Epidermal melanocyte (primary cell): ENCODE measurements at regions not wholly inside any gene's neighbourhood (a gene's known extent, or its start where the extent isn't known, plus 50 kb on each side); places are given as distances from the start of the nearest gene placed in this dataset.

ENCODE experiments used
- DNase-seq: peaks from one replicate; pipeline ENCODE4 v3.0.0; 2011; ENCODE audit warnings: low spot score; ENCODE audit not compliant: insufficient read length

DNA sequence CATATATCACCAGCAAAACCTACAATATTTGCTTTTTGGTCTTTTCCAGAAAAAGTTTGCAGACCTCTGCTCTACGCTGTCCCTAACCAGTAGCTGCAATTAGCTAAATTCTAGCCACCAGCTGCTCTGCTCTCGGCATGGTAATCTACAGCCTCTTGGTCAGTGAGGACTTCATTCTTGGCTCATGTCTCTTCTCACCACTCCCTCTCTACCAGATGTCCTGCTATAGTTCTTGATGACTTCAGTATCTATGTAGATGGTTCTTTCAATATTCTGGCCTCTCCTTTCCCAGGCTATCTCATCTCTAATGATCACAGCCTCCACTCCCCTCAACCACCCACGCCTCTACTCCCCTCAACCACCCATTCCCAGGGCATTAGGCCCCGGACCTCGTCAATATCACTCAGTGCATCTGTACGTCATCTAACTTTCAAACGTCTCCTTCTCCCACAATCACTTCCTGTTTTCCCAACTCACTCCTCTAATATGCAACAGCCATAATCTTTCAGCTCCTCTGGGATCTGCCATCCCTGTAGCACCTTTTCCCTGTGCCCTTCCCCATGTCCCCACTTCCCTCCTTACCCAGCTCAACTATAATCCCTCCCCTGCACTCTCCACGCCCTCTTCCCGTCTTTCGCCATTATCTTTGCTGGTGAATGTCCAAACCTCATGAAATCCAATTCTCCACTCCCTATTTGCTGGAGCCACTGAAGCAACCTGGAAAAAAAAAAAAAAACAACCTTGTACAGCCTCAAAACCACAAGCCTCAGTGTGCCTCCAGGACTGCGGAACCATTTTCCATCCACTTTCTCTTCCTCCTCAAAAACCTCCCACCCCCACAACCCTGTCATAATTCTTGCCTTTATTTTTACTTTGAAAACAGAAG, 429.4 kb upstream of the PROK2 start:
- DNase-seq, result no peak

DNA sequence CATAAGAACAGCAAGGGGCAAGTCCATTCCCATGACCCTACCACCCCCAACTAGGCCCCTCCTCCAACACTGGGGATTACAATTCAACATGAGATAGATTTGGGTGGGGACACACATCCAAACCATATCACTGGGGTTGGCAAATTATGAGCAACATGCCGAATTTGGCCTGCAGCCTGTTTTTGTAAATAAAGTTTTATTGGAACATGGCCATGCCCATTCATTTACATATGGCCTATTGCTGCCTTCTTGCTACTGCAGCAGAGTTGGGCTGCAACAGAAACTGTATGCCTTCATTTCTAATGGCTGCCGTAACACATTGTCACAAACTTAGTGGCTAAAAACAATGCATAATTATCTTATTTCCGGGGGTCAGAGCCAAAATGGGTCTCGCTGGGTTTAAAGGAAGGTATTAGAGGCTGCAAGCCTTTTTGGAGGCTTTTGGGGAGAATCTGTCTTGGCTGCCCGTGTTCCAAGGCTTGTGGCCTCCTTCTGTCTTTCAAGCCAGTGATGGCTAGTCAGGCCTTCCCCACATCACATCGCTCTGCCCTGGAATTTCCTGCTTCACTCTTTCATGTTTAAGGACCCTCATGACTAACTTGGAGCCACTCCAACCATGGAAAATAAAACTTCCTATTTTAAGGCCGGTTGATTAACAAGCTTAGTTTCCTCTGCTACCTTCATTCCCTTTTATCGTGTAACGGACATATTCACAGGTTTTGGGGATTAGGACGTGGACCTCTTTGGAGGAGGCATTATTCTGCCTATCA, 428.5 kb upstream of the PROK2 start:
- no peak for DNase-seq

DNA sequence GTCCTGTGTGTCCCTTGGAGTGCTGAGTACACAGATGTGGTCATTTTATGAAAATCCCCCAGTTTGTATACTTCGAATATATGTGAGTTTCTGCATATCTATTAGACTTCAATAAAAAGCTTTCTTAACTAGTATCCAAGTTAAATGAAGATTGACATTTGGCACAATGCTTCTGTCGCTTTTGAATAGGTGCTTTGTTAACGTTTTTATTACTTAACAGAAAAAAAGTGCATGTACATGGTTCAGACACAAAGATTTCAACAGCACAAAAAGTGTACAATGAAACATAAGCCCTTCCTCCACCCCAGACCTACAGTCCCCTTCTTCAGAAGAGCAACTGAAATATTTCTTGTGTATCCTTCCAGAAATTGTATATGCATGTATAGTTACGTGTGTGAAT, 427.4 kb upstream of the PROK2 start:
- no peak for DNase-seq

DNA sequence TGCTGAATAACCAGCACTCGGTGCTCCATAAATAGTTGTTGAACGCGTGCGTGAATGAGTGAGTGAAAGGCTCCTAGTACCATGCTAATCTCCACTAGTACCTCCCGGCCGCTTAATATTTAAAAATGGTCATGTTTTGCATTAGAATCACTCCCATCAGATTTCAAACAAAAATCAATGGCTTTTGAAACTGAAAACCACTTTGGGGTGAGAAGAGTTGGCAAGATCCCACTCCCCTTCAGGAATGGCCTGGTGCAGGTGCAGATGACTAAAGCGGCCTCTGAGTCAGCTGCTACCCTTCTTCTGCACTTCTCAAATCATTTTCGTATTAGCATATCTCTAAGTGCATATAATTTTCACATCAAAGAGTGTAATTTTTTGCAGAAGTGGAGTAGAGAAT, 425.3 kb upstream of the PROK2 start:
- DNase-seq, result no peak

DNA sequence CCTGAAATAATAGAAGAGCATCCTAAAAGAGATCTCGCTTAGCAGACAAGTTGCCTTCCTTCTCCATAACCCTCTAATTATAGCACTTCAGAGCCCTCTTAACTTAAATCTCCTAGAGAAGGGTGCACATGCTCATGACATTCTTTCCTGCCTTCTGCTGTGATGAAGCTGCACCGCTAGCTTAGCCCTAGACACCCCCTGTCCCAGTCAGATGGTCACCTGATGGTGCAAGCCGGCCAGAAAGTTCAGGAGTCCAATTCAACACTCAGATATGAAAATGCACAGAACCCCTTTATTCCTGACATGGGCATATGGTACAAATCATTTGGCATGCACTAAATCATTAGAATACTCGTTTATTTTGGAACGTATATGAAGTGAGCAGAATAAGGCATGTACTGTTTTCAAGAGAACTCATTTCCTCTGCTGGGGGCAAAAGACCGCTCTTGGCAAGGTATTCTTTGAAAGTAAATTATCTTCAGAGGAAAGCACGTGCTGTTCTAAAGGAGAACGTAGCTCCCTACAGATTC, 420.4 kb upstream of the PROK2 start:
- no peak for DNase-seq

DNA sequence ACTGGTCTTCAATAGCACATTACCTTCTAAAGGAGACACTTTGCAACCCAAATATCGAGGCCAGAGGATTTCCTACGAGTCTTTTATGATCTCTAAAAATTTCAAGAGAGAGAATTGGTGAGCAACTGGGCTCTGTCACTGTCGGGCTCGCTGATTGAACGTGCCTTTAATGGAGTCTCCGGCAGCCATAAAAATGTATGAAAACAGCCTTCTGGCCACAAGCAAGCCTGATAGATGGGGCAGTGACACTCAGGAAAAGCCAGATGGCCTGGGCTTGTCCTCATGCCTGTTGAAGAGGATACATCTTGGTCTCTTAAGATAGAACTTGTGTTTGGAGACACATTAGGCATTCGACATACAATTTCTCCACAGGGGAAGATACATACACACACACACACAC, 419.5 kb upstream of the PROK2 start:
- DNase-seq, result no peak

- no peak for DNase-seq
These were observed 418.8 kb upstream of the PROK2 start for GRCh38 chr3:72203613-72204349.

DNA sequence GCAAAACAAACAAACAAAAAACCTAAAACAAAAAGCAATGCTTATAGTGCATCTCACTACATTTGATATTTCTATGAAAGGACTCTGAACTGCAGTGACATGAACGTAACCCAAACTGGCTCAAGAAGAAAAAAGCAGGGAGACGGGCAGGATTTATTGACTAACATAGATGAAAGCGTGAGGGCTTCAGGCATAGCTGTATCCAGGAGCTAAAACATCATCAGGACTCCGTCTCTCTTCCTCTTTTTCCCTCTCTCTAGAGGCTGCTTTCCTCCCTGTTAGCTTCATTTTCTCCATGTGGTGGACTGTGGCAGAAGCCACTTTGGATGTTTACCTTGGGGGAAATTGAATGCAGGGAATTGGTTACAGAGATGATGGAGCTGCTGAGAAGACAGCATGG, 418.2 kb upstream of the PROK2 start:
- no peak for DNase-seq

DNA sequence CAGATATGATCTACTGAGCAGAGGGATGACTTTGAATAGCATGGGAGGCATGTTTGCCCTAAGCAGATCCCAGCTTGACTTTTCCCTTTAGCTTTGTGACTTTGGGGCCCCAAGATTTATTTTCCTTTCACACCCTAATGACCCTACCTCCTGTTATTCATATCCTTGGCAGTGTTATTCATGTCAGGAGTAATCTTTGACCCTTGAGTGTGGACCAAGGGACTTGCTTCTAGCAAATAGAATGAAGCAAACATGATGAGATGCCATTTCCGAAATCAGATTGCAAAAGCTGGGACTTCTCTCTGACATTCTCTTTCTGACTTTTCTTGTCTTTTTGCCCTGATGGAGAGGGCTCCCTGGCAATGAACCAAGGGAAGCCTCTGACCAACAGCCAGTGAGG, 415.4 kb upstream of the PROK2 start:
- no peak for DNase-seq

DNA sequence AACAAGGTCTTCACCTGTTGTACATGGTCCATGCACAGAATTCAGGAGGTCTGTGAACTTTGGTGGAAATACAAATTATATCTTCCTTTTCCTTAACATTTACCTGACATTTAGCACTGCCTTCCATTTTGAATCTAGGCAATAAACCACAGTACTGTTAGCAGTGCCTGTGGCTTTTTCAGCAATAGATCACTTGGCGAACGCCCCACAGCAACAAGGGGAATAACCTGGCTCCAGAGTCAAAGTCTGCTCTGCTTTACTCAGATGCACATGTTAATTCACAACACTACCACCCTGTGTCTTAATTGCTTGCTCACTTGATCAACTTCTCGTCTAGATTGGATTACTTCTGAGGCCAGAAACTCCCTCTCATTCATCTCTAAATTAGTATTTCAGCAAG, 414.6 kb upstream of the PROK2 start:
- DNase-seq, result no peak

GRCh38 chr3:72196377-72196929, 411.5 kb upstream of the PROK2 start:
- DNase-seq, result no peak

DNA sequence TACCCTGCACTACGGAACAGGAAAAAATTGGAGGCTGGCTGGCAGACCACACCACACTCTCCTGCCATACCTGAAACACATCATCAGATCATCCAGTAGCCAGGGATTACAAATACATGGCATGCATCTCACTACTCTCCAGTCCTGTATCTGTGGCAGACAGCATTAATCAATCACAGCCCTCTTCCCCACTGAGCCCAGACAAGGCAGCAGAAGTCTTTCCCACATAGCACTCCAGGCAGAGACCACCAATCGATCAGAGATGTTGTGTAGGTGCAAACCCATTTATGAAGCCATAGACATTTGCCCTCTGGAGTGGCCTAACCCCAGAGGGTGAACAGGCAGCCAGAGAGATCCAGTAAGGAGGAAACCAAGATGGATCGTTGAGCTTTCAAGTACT, 410.9 kb upstream of the PROK2 start:
- no peak for DNase-seq

DNA sequence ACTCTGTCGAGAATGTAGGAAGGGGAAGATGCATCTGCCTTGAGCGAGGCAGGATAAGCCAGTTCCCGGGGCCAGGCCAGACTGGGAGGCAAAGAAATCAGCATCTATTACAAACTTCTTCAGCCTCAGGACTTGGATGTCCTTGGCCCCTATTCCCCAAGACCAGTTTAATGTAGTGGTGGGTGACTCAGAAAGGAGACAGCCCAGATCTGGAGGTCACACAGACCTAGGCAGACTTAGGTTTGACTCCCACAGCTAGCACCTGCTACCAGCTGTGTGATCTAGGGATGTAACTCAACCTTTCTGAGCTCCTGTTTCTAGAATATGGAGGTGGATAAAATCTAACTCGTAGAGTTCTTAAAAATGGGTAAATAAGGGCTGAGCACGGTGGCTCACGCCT, 409.5 kb upstream of the PROK2 start:
- no peak for DNase-seq

- no peak for DNase-seq
These were observed 409.0 kb upstream of the PROK2 start for GRCh38 chr3:72193771-72194430.

GRCh38 chr3:72192572-72192971, 407.6 kb upstream of the PROK2 start:
- no peak for DNase-seq

- no peak for DNase-seq
These were observed 406.4 kb upstream of the PROK2 start for GRCh38 chr3:72191209-72191960.

GRCh38 chr3:72190050-72190449, 405.1 kb upstream of the PROK2 start:
- DNase-seq, result no peak

DNA sequence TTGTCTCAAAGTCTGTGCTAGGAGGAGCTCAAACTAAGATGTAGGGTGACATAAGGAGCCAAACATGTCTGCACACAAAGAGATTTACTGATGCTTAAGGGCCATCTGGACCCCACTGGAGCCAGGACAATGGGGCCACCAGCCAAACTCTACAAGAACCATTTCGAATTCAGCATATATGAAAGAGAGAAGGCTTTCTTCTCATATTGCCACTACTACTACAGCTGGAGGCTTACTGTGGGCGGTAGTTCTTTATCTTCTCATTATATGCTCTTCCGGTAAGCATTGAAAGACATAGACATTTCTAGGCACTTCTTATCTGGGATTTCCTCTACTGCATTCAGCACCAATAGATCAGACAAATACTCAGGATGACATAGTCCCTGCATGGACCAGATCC, 404.4 kb upstream of the PROK2 start:
- DNase-seq, result no peak

GRCh38 chr3:72188536-72188935, 403.6 kb upstream of the PROK2 start:
- no peak for DNase-seq

- DNase-seq, result no peak
These were observed 402.2 kb upstream of the PROK2 start for GRCh38 chr3:72187131-72187530.
